A673 (cell line): ENCODE measurements at regions not wholly inside any gene's neighbourhood (a gene's known extent, or its start where the extent isn't known, plus 50 kb on each side); places are given as distances from the start of the nearest gene placed in this dataset.

Experiments used
- BruUV-seq: library from RNA; stranded (reverse); fragments of 400-500 nt; replicated peaks from 2 replicates; lab custom pipeline; 2021; lab: Mats Ljungman, UMichigan
- CTCF ChIA-PET: fragments of 300-600 bp; sonication (Branson Sonifier 250); formaldehyde crosslinking; loops from one replicate; lab custom pipeline; 2022; ENCODE audit warnings: antibody characterized with exemption; lab: Charles Lee
- POLR2A ChIA-PET: fragments of 300-600 bp; sonication (Branson Sonifier 250); formaldehyde crosslinking; loops from one replicate; lab custom pipeline; 2022; ENCODE audit warnings: antibody characterized with exemption; ENCODE audit not compliant: low non-redundant PET; lab: Charles Lee
- DNase-seq: peaks from one replicate; pipeline ENCODE4 v3.0.0-alpha.2; 2015; ENCODE audit warnings: low spot score
- H3K27ac ChIP-seq: fragments of 200-600 bp; sonication (generic); 2 replicates; pipeline ENCODE4 v1.5.1; 2016; ENCODE audit warnings: mixed run types, low read depth, mild to moderate bottlenecking, mixed read lengths, antibody characterized with exemption, low read length; ENCODE audit not compliant: poor library complexity, severe bottlenecking
- H3K27me3 ChIP-seq: fragments of 200-600 bp; sonication (generic); replicated peaks from 2 replicates; pipeline ENCODE4 v1.6.1; 2017; ENCODE audit warnings: mixed run types, low read depth, mild to moderate bottlenecking, mixed read lengths, antibody characterized with exemption, low read length; ENCODE audit not compliant: insufficient read depth, poor library complexity
- H3K36me3 ChIP-seq: fragments of 200-600 bp; sonication (generic); 2 replicates; pipeline ENCODE4 v1.6.1; 2016; ENCODE audit warnings: mixed run types, mild to moderate bottlenecking, mixed read lengths, antibody characterized with exemption, low read length; ENCODE audit not compliant: insufficient read depth, poor library complexity, severe bottlenecking
- H3K4me1 ChIP-seq: fragments of 200-600 bp; sonication (generic); 2 replicates; pipeline ENCODE4 v1.6.1; 2017; ENCODE audit warnings: mixed run types, mild to moderate bottlenecking, mixed read lengths, antibody characterized with exemption, low read length; ENCODE audit not compliant: insufficient read depth, poor library complexity, severe bottlenecking
- H3K4me3 ChIP-seq: fragments of 200-600 bp; sonication (generic); 2 replicates; pipeline ENCODE4 v1.5.1; 2016; ENCODE audit warnings: low read depth, mixed run types, mild to moderate bottlenecking, mixed read lengths, low read length; ENCODE audit not compliant: poor library complexity, severe bottlenecking
- H3K9me3 ChIP-seq: fragments of 200-600 bp; sonication (generic); 2 replicates; pipeline ENCODE4 v1.6.1; 2016; ENCODE audit warnings: mixed run types, low read depth, mild to moderate bottlenecking, mixed read lengths, antibody characterized with exemption, low read length; ENCODE audit not compliant: poor library complexity, severe bottlenecking
- EZH2 ChIP-seq: fragments of 200-600 bp; sonication (generic); IDR thresholded peaks from 2 replicates; pipeline ENCODE4 v1.6.1; 2017; ENCODE audit warnings: borderline replicate concordance, low read depth, mild to moderate bottlenecking, mixed read lengths, antibody characterized with exemption, low read length; ENCODE audit not compliant: poor library complexity, severe bottlenecking
- intact Hi-C: fragments of 100-400 bp; cut with micrococcal nuclease; formaldehyde crosslinking; loops from one replicate; pipeline ENCODE4 v1.10.0; 2022; ENCODE audit not compliant: unreplicated experiment
- TF ChIP-seq, protein P1 (sequence below): fragments of 300-800, 200-600 bp; sonication (generic); conservative IDR thresholded peaks from 2 replicates; pipeline ENCODE4 v1.5.1; 2017; ENCODE audit warnings: low read depth, mild to moderate bottlenecking, antibody characterized with exemption, low read length, moderate library complexity, mixed read lengths

DNA sequence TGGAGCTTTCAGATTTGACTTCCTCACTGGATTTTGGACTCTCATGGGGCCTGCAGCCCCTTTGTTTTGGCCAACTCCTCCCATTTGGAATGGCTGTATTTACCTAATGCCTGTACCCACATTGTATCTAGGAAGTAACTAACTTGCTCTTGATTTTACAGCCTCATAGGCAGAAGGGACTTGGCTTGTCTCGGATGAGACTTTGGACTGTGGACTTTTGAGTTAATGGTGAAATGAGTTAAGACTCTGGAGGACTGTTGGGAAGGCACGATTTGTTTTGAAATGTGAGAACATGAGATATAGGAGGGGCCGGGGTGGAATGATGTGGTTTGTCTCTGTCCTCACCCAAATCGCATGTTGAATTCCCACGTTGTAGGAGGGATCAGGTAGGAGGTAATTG is 233.4 kb upstream of the GALNT5 start:
- no peak for DNase-seq
- BruUV-seq = no TSS peak
- CTCF ChIA-PET = no interaction called here
- Histone ChIP-seq H3K27me3 (no peaks in the 10 kb centered on the region), H3K4me3 (no peak overlapping the region), H3K27ac (no peak overlapping the region), H3K36me3 (no peaks in the 10 kb centered on the region), H3K4me1 (no peaks in the 10 kb centered on the region), H3K9me3 (no peaks in the 10 kb centered on the region)
- intact Hi-C loops = no loop called here
- POLR2A ChIA-PET = no interaction called here
- TF ChIP-seq, protein P1, sequence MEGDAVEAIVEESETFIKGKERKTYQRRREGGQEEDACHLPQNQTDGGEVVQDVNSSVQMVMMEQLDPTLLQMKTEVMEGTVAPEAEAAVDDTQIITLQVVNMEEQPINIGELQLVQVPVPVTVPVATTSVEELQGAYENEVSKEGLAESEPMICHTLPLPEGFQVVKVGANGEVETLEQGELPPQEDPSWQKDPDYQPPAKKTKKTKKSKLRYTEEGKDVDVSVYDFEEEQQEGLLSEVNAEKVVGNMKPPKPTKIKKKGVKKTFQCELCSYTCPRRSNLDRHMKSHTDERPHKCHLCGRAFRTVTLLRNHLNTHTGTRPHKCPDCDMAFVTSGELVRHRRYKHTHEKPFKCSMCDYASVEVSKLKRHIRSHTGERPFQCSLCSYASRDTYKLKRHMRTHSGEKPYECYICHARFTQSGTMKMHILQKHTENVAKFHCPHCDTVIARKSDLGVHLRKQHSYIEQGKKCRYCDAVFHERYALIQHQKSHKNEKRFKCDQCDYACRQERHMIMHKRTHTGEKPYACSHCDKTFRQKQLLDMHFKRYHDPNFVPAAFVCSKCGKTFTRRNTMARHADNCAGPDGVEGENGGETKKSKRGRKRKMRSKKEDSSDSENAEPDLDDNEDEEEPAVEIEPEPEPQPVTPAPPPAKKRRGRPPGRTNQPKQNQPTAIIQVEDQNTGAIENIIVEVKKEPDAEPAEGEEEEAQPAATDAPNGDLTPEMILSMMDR = no peak
- TF ChIP-seq EZH2 = no peak

DNA sequence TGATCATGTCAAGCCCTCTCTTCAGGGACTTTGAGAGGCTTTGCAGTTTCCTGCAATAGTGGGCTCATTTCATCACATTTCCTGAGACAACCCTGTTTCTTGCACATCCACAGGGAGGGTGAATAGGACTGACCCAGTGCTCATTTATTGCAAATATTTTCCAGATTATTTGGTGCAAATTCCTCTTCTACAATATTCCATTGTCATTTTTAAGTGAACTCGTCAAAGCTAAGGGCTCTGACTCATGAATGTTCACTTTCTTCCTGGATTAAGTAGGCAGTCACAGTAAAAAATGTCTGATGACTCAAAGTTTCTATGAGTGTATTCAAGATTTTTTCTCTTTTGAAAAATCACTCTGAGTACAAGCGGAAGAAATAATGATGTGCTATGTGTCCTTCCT is 225.5 kb upstream of the GALNT5 start:
- H3K9me3 ChIP-seq = no peaks in the 10 kb centered on the region
- no TSS peak for BruUV-seq
- H3K27me3 ChIP-seq = no peaks in the 10 kb centered on the region
- H3K27ac ChIP-seq = no peak overlapping the region
- ChIA-PET POLR2A (no interaction called here), CTCF (no interaction called here)
- no peak for TF ChIP-seq EZH2
- TF ChIP-seq, protein P1 = no peak
- no peaks in the 10 kb centered on the region for H3K36me3 ChIP-seq
- DNase-seq = peak; percentile 82
- intact Hi-C loops = loop anchor here (5.0 kb wide), 2 partner anchors 215 to 690 kb away; no protein-coding TSS in a partner anchor
- H3K4me1 ChIP-seq = peaks cover 20% of the 10 kb centered on the region
- H3K4me3 ChIP-seq = no peak overlapping the region

DNA sequence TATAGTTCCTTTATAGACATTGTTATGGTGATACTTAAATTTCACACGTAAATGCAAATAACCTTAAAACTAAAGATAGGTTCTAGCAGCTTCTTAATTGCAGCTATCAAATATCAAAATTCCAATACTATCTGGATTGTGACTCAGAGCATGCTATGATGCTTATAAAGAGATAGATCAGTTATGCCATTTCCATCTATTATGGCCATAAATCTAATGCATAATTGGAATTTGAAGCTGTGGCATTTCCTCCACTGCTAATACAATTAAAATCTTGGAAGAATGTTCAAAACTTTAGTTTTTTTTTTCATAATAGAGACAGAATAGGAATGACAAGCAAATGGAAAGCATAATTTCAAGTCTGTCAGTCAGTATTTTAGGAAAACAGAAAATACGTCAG is 220.8 kb upstream of the GALNT5 start:
- Histone ChIP-seq H3K27me3 (peaks cover 4% of the 10 kb centered on the region), H3K4me3 (no peak overlapping the region), H3K4me1 (peaks cover 19% of the 10 kb centered on the region), H3K9me3 (no peaks in the 10 kb centered on the region), H3K36me3 (no peaks in the 10 kb centered on the region), H3K27ac (no peak overlapping the region)
- peak; percentile 31 for DNase-seq
- ChIA-PET CTCF (no interaction called here), POLR2A (interaction anchor here (0.6 to 0.7 kb wide), 2 partner anchors 93 to 702 kb away, joined by 3 to 6 read pairs; no protein-coding TSS in a partner anchor)
- TF ChIP-seq EZH2 = no peak
- TF ChIP-seq, protein P1 = no peak
- intact Hi-C loops = no loop called here
- no TSS peak for BruUV-seq
